GM18499 (cell line): ENCODE measurements at regions not wholly inside any gene's neighbourhood (a gene's known extent, or its start where the extent isn't known, plus 50 kb on each side); places are given as distances from the start of the nearest gene placed in this dataset.

Experiments used
- ATAC-seq: cut with Tn5 transposase; IDR thresholded peaks from one replicate; pipeline ENCODE4 v1.9.1; 2021; ENCODE audit warnings: moderate number of reproducible peaks; ENCODE audit not compliant: insufficient read depth, unreplicated experiment

GRCh38 chr3:161555320-161555719, 58.7 kb downstream of the OTOL1 start:
- no peak for ATAC-seq

- ATAC-seq = no peak
Measured at GRCh38 chr3:161556533-161556932, 59.9 kb downstream of the OTOL1 start.

- ATAC-seq = no peak
Measured at GRCh38 chr3:161556941-161557340, 60.3 kb downstream of the OTOL1 start.

- ATAC-seq = no peak
Measured at GRCh38 chr3:161557445-161558150, 61.0 kb downstream of the OTOL1 start.

- ATAC-seq = no peak
Measured at GRCh38 chr3:161558236-161558635, 61.6 kb downstream of the OTOL1 start.

- ATAC-seq = no peak
Measured at GRCh38 chr3:161559177-161559998, 62.8 kb downstream of the OTOL1 start.

- ATAC-seq = no peak
Measured at GRCh38 chr3:161560008-161560637, 63.5 kb downstream of the OTOL1 start.

- no peak for ATAC-seq
Measured at GRCh38 chr3:161567577-161568361, 71.2 kb downstream of the OTOL1 start.

- ATAC-seq = no peak
Measured at GRCh38 chr3:161568671-161569070, 72.1 kb downstream of the OTOL1 start.

GRCh38 chr3:161571951-161572350, 75.3 kb downstream of the OTOL1 start:
- ATAC-seq = no peak

- ATAC-seq = no peak
Measured at GRCh38 chr3:161573136-161573535, 76.5 kb downstream of the OTOL1 start.

- ATAC-seq = no peak
Measured at GRCh38 chr3:161575901-161576300, 79.3 kb downstream of the OTOL1 start.

GRCh38 chr3:161576311-161576710, 79.7 kb downstream of the OTOL1 start:
- ATAC-seq = no peak

- no peak for ATAC-seq
Measured at GRCh38 chr3:161576714-161577510, 80.3 kb downstream of the OTOL1 start.

GRCh38 chr3:161577662-161578061, 81.1 kb downstream of the OTOL1 start:
- ATAC-seq = no peak

GRCh38 chr3:161579395-161580126, 83.0 kb downstream of the OTOL1 start:
- ATAC-seq = no peak

GRCh38 chr3:161585922-161586321, 89.3 kb downstream of the OTOL1 start:
- ATAC-seq = no peak

- no peak for ATAC-seq
Measured at GRCh38 chr3:161586556-161587235, 90.1 kb downstream of the OTOL1 start.
